IMR-90 (cell line): ENCODE measurements at regions not wholly inside any gene's neighbourhood (a gene's known extent, or its start where the extent isn't known, plus 50 kb on each side); places are given as distances from the start of the nearest gene placed in this dataset.

ENCODE experiments used
- ATAC-seq: fragments of 200-7000 bp; cut with Tn5 transposase; 2 replicates; pipeline ENCODE4 v1.9.1; 2020; ENCODE audit warnings: low read depth, mild to moderate bottlenecking, moderate library complexity
- BruUV-seq: library from RNA; stranded (reverse); fragments of 400-500 nt; replicated peaks from 2 replicates; lab custom pipeline; 2021; lab: Mats Ljungman, UMichigan
- CTCF ChIA-PET: fragments of 300-600 bp; formaldehyde crosslinking; extraction: SDS; loops from one replicate; lab custom pipeline; 2021; ENCODE audit warnings: antibody characterized with exemption; lab: Yijun Ruan, JAX
- POLR2A ChIA-PET: fragments of 300-600 bp; sonication (Branson Sonifier 250); formaldehyde crosslinking; loops from one replicate; lab custom pipeline; 2022; ENCODE audit warnings: antibody characterized with exemption; ENCODE audit not compliant: unreplicated experiment; lab: Charles Lee
- DNase-seq: peaks from one replicate; pipeline ENCODE4 v3.0.0; 2013
- H2AFZ ChIP-seq: replicated peaks from 2 replicates; pipeline ENCODE3; 2013; ENCODE audit warnings: low read length, mild to moderate bottlenecking; ENCODE audit not compliant: poor library complexity
- H2AK5ac ChIP-seq: 2 replicates; pipeline ENCODE4 v1.6.1; 2013; ENCODE audit warnings: low read depth, low read length, inconsistent platforms
- H2AK9ac ChIP-seq: replicated peaks from 2 replicates; pipeline ENCODE3; 2013; ENCODE audit warnings: mild to moderate bottlenecking, low read depth, low read length, moderate library complexity; ENCODE audit not compliant: poor library complexity
- H2BK120ac ChIP-seq: 2 replicates; pipeline ENCODE4 v1.6.1; 2013; ENCODE audit warnings: low read depth, low read length, inconsistent platforms
- H2BK15ac ChIP-seq: 3 replicates; pipeline ENCODE4 v1.6.1; 2013; ENCODE audit warnings: low read depth, low read length, inconsistent platforms
- H2BK20ac ChIP-seq: 2 replicates; pipeline ENCODE4 v1.6.1; 2013; ENCODE audit warnings: low read depth, mild to moderate bottlenecking, inconsistent platforms, low read length, moderate library complexity
- H2BK5ac ChIP-seq: 2 replicates; pipeline ENCODE4 v1.6.1; 2013; ENCODE audit warnings: mild to moderate bottlenecking, low read depth, low read length, inconsistent platforms; ENCODE audit not compliant: poor library complexity, severe bottlenecking
- H3K14ac ChIP-seq: replicated peaks from 2 replicates; pipeline ENCODE4 v1.6.1; 2013; ENCODE audit warnings: low read depth, low read length, inconsistent platforms
- H3K18ac ChIP-seq: 2 replicates; pipeline ENCODE4 v1.6.1; 2013; ENCODE audit warnings: low read depth, low read length, control low read depth
- H3K23ac ChIP-seq: 2 replicates; pipeline ENCODE4 v1.6.1; 2013; ENCODE audit warnings: low read depth, low read length, inconsistent platforms
- H3K27ac ChIP-seq: 2 replicates; pipeline ENCODE4 v1.5.1; 2013; ENCODE audit warnings: mild to moderate bottlenecking, control low read depth, low read length; ENCODE audit not compliant: insufficient read depth
- H3K27me3 ChIP-seq: 2 replicates; pipeline ENCODE4 v1.6.1; 2013; ENCODE audit warnings: low read length; ENCODE audit not compliant: control insufficient read depth, insufficient read depth
- H3K36me3 ChIP-seq: 2 replicates; pipeline ENCODE4 v1.6.1; 2013; ENCODE audit warnings: low read length, mixed read lengths; ENCODE audit not compliant: control insufficient read depth, insufficient read depth
- H3K4ac ChIP-seq: 2 replicates; pipeline ENCODE4 v1.6.1; 2013; ENCODE audit warnings: low read depth, low read length, inconsistent platforms
- H3K4me1 ChIP-seq: 2 replicates; pipeline ENCODE4 v1.6.1; 2013; ENCODE audit warnings: low read length, mixed read lengths; ENCODE audit not compliant: control insufficient read depth, insufficient read depth
- H3K4me2 ChIP-seq: 2 replicates; pipeline ENCODE4 v1.6.1; 2013; ENCODE audit warnings: low read depth, mild to moderate bottlenecking, control low read depth, low read length, moderate library complexity
- H3K4me3 ChIP-seq: 2 replicates; pipeline ENCODE4 v1.5.1; 2013; ENCODE audit warnings: low read depth, mild to moderate bottlenecking, control low read depth, low read length, moderate library complexity; ENCODE audit not compliant: insufficient read depth
- H3K56ac ChIP-seq: 2 replicates; pipeline ENCODE4 v1.6.1; 2013; ENCODE audit warnings: low read length, inconsistent platforms; ENCODE audit not compliant: insufficient read depth; ENCODE audit errors: extremely low read depth
- H3K79me1 ChIP-seq, 2 experiments: 2 replicates each; pipeline ENCODE4 v1.6.1; 2013; ENCODE audit warnings: low read length in 2 of 2, inconsistent platforms in 1 of 2, low read depth in 1 of 2
- H3K9ac ChIP-seq: 2 replicates; pipeline ENCODE4 v1.6.1; 2013; ENCODE audit warnings: low read depth, low read length, control low read depth
- H3K9me1 ChIP-seq: 2 replicates; pipeline ENCODE4 v1.6.1; 2013; ENCODE audit warnings: low read length, inconsistent platforms; ENCODE audit not compliant: insufficient read depth
- H3K9me3 ChIP-seq: 2 replicates; pipeline ENCODE4 v1.6.1; 2013; ENCODE audit warnings: low read length; ENCODE audit not compliant: control insufficient read depth, insufficient read depth
- H4K20me1 ChIP-seq: 2 replicates; pipeline ENCODE4 v1.6.1; 2013; ENCODE audit warnings: low read length, inconsistent platforms; ENCODE audit not compliant: insufficient read depth
- H4K5ac ChIP-seq: 2 replicates; pipeline ENCODE4 v1.6.1; 2013; ENCODE audit warnings: mild to moderate bottlenecking, low read depth, low read length, control low read depth
- H4K8ac ChIP-seq, 2 experiments: 2 replicates each; pipeline ENCODE4 v1.6.1; 2013; ENCODE audit warnings: low read depth in 2 of 2, low read length in 2 of 2, control low read depth in 1 of 2, inconsistent platforms in 1 of 2
- H4K91ac ChIP-seq: 2 replicates; pipeline ENCODE4 v1.6.1; 2013; ENCODE audit warnings: low read depth, low read length, inconsistent platforms; ENCODE audit not compliant: insufficient read depth
- CEBPB ChIP-seq: IDR thresholded peaks from 2 replicates; pipeline ENCODE4 v1.6.1; 2012; ENCODE audit warnings: low read depth, low read length, improper control_type of control experiment
- CHD1 ChIP-seq: IDR thresholded peaks from 2 replicates; pipeline ENCODE4 v1.6.1; 2012; ENCODE audit warnings: low read depth, low read length, improper control_type of control experiment
- MAFK ChIP-seq: IDR thresholded peaks from 2 replicates; pipeline ENCODE4 v1.6.1; 2012; ENCODE audit warnings: low read depth, low read length, improper control_type of control experiment
- MAZ ChIP-seq: IDR thresholded peaks from 2 replicates; pipeline ENCODE4 v1.6.1; 2012; ENCODE audit warnings: low read depth, mild to moderate bottlenecking, low read length, improper control_type of control experiment, moderate library complexity, borderline replicate concordance
- MXI1 ChIP-seq: IDR thresholded peaks from 2 replicates; pipeline ENCODE4 v1.6.1; 2012; ENCODE audit warnings: low read depth, mild to moderate bottlenecking, low read length, moderate library complexity, borderline replicate concordance
- NFE2L2 ChIP-seq: fragments of 150-350 bp; IDR thresholded peaks from 2 replicates; pipeline ENCODE4 v1.6.1; 2016; ENCODE audit warnings: low read depth, mild to moderate bottlenecking, low read length
- POLR2A ChIP-seq: IDR thresholded peaks from 2 replicates; pipeline ENCODE4 v1.6.1; 2012; ENCODE audit warnings: mild to moderate bottlenecking, low read depth, low read length
- RFX5 ChIP-seq: IDR thresholded peaks from 2 replicates; pipeline ENCODE4 v1.8.0; 2012; ENCODE audit warnings: low read depth, mild to moderate bottlenecking, low read length, moderate library complexity
- SMC3 ChIP-seq: fragments of 150-350 bp; IDR thresholded peaks from 2 replicates; pipeline ENCODE4 v1.6.1; 2016; ENCODE audit warnings: low read depth, mild to moderate bottlenecking, antibody characterized with exemption, low read length, moderate library complexity
- WGBS, 2 experiments: methylation state at CpG; one replicate each; pipeline versions ENCODE4 v1.1.5 to v1.1.7; 2013; ENCODE audit warnings: missing lambda C conversion rate in 2 of 2; ENCODE audit not compliant: insufficient read length in 1 of 2; ENCODE audit errors: extremely low coverage in 2 of 2; 5-methylcytosine and 5-hydroxymethylcytosine counted together
- dilution Hi-C: fragments of 300-500 bp; cut with HindIII; formaldehyde crosslinking; loops from one replicate; pipeline ENCODE4 v1.14.3; 2018; ENCODE audit warnings: low sequenced_read_pairs; ENCODE audit not compliant: unreplicated experiment
- in situ Hi-C: fragments of 300-500 bp; cut with MboI; formaldehyde crosslinking; loops from 3 replicates; pipeline ENCODE4 v1.14.3; 2019; ENCODE audit warnings: low sequenced_read_pairs, inconsistent platforms, mixed read lengths
- intact Hi-C: fragments of 100-400 bp; cut with micrococcal nuclease; formaldehyde crosslinking; loops from 2 replicates; pipeline ENCODE4 v1.10.0; 2022
- TF ChIP-seq, protein P1 (sequence below): conservative IDR thresholded peaks from 2 replicates; pipeline ENCODE4 v1.5.1; 2012; ENCODE audit warnings: mild to moderate bottlenecking, low read depth, low read length, improper control_type of control experiment
- TF ChIP-seq, protein P2 (sequence below): fragments of 150-350 bp; IDR thresholded peaks from 2 replicates; pipeline ENCODE4 v1.6.1; 2016; ENCODE audit warnings: low read depth, mild to moderate bottlenecking, low read length, moderate library complexity, borderline replicate concordance

DNA sequence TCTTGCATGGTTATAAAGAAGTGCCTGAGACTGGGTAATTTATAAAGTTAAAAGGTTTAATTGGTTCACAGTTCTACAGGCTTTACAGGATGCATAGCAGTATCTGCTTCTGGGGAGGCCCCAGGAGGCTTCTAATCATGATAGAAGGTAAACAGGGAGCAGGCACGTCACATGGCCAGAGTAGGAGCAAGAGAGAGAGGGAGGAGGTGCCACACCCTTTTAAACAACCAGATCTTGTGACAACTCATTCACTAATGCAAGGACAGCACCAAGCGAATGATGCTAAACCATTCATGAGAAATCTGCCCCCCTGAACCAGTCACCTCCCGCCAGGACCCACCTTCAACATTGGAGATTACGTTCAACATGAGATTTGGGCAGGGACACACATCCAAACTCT, 141.1 kb downstream of the EN1 start:
- H3K4me2 ChIP-seq: no peak overlapping the region

More for the DNA sequence above, 141.1 kb downstream of the EN1 start:
- H3K18ac ChIP-seq: no peak overlapping the region
- ChIA-PET CTCF (no interaction called here), POLR2A (no interaction called here)
- H3K4me1 ChIP-seq: no peaks in the 10 kb centered on the region
- ATAC-seq: no peak
- in situ Hi-C loops (no loop called here), dilution Hi-C loops (no loop called here), intact Hi-C loops (no loop called here)
- no peak overlapping the region for H2AK5ac ChIP-seq
- no peak overlapping the region for H2AFZ ChIP-seq
- H3K9ac ChIP-seq: no peak overlapping the region
- no peak overlapping the region for H2AK9ac ChIP-seq
- H4K8ac ChIP-seq: no peak overlapping the region
- BruUV-seq: no TSS peak
- H2BK15ac ChIP-seq: no peak overlapping the region
- H2BK5ac ChIP-seq: no peak overlapping the region
- H3K23ac ChIP-seq: no peak overlapping the region
- no peak overlapping the region for H4K91ac ChIP-seq
- H2BK20ac ChIP-seq: no peak overlapping the region
- H3K9me3 ChIP-seq: no peaks in the 10 kb centered on the region
- H4K5ac ChIP-seq: no peak overlapping the region
- WGBS, 2 experiments: no CpG with 5 or more reads among the region's 4 CpGs
- no peak for DNase-seq
- no peak overlapping the region for H3K56ac ChIP-seq
- no peaks in the 10 kb centered on the region for H4K20me1 ChIP-seq
- no peak overlapping the region for H3K4ac ChIP-seq
- no peak overlapping the region for H3K14ac ChIP-seq
- H3K4me3 ChIP-seq: no peak overlapping the region
- TF ChIP-seq, protein P1, sequence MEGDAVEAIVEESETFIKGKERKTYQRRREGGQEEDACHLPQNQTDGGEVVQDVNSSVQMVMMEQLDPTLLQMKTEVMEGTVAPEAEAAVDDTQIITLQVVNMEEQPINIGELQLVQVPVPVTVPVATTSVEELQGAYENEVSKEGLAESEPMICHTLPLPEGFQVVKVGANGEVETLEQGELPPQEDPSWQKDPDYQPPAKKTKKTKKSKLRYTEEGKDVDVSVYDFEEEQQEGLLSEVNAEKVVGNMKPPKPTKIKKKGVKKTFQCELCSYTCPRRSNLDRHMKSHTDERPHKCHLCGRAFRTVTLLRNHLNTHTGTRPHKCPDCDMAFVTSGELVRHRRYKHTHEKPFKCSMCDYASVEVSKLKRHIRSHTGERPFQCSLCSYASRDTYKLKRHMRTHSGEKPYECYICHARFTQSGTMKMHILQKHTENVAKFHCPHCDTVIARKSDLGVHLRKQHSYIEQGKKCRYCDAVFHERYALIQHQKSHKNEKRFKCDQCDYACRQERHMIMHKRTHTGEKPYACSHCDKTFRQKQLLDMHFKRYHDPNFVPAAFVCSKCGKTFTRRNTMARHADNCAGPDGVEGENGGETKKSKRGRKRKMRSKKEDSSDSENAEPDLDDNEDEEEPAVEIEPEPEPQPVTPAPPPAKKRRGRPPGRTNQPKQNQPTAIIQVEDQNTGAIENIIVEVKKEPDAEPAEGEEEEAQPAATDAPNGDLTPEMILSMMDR: no peak
- no peak for TF ChIP-seq POLR2A
- TF ChIP-seq, protein P2, sequence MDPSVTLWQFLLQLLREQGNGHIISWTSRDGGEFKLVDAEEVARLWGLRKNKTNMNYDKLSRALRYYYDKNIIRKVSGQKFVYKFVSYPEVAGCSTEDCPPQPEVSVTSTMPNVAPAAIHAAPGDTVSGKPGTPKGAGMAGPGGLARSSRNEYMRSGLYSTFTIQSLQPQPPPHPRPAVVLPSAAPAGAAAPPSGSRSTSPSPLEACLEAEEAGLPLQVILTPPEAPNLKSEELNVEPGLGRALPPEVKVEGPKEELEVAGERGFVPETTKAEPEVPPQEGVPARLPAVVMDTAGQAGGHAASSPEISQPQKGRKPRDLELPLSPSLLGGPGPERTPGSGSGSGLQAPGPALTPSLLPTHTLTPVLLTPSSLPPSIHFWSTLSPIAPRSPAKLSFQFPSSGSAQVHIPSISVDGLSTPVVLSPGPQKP: no peak
- no peak for TF ChIP-seq RFX5
- TF ChIP-seq SMC3: no peak
- TF ChIP-seq MXI1: no peak
- no peak for TF ChIP-seq CEBPB
- no peak for TF ChIP-seq MAZ
- no peak for TF ChIP-seq MAFK
- TF ChIP-seq CHD1: no peak
- no peak for TF ChIP-seq NFE2L2
- no peaks in the 10 kb centered on the region for H3K36me3 ChIP-seq
- no peak overlapping the region for H2BK120ac ChIP-seq
- no peak overlapping the region for H3K27ac ChIP-seq
- H3K27me3 ChIP-seq: peaks cover 11% of the 10 kb centered on the region
- no peaks in the 10 kb centered on the region for H3K9me1 ChIP-seq
- no peaks in the 10 kb centered on the region for H3K79me1 ChIP-seq
